ENCODE measurements at regions not wholly inside any gene's neighbourhood (a gene's known extent, or its start where the extent isn't known, plus 50 kb on each side); places are given as distances from the start of the nearest gene placed in this dataset.

GRCh38 chr2:118687698-118688097 is 159.8 kb downstream of the EN1 start:
- POLR2A ChIA-PET, result no interaction called here
- DNase-seq, result no peak
- Histone ChIP-seq H3K9me3 (no peaks in the 10 kb centered on the region), H3K4me3 (ENCODE audit: low read depth, low read length) (no peak overlapping the region), H3K4me1 (no peaks in the 10 kb centered on the region), H3K27me3 (replicated peaks; ENCODE audit: control insufficient read depth, insufficient read depth, low read length) (no peaks in the 10 kb centered on the region), H3K36me3 (ENCODE audit: control insufficient read depth, insufficient read depth, low read length) (no peaks in the 10 kb centered on the region)
- H3K36me3 Mint-ChIP-seq (ENCODE audit: insufficient read depth, unreplicated experiment), result no peaks in the 10 kb centered on the region
- no TSS peak for BruUV-seq (replicated peaks)
- no peak overlapping the region for H3K27ac Mint-ChIP-seq (ENCODE audit: unreplicated experiment)
- intact Hi-C loops (cut with micrococcal nuclease; ENCODE audit: unreplicated experiment), result no loop called here
- peaks cover 3% of the 10 kb centered on the region for H3K27me3 Mint-ChIP-seq (ENCODE audit: insufficient read depth, unreplicated experiment)
- no peaks in the 10 kb centered on the region for H3K9me3 Mint-ChIP-seq (ENCODE audit: unreplicated experiment)
- CTCF ChIA-PET, result no interaction called here
- TF ChIP-seq CTCF (IDR thresholded peaks at IDR 0.05; ENCODE audit: insufficient read depth in 1 of 2, low read depth in 1 of 2, low read length in 1 of 2, severe bottlenecking in 1 of 2, unreplicated experiment in 1 of 2), result no peak
- no peak overlapping the region for H3K4me3 Mint-ChIP-seq (ENCODE audit: unreplicated experiment)
- no peaks in the 10 kb centered on the region for H3K4me1 Mint-ChIP-seq (ENCODE audit: low read depth, unreplicated experiment)

DNA sequence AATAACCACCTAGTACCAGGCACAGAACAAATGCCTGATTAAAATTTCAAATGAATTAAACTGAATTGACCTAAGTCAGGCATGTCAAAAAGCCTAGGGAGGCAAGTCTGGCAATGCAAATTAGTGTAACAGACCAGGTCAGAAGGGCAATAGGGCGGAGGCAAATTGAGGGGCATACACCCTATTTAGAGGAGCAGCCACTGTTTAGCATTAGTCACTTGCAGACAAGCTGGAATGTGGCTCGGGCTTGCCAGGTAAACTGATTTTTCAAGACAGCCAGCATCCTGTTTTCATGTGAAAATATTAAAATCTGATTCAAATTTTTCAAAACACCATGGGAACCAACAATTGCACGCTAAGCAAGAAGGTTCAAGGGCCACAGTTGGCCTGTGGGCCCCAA is 160.3 kb downstream of the EN1 start:
- H3K9me3 ChIP-seq, result no peaks in the 10 kb centered on the region
- no peak for TF ChIP-seq CTCF (IDR thresholded peaks at IDR 0.05; ENCODE audit: insufficient read depth in 1 of 2, low read depth in 1 of 2, low read length in 1 of 2, severe bottlenecking in 1 of 2, unreplicated experiment in 1 of 2)
- H3K36me3 ChIP-seq (ENCODE audit: control insufficient read depth, insufficient read depth, low read length), result no peaks in the 10 kb centered on the region
- no TSS peak for BruUV-seq (replicated peaks)
- Mint-ChIP-seq H3K4me3 (ENCODE audit: unreplicated experiment) (no peak overlapping the region), H3K4me1 (ENCODE audit: low read depth, unreplicated experiment) (no peaks in the 10 kb centered on the region), H3K9me3 (ENCODE audit: unreplicated experiment) (no peaks in the 10 kb centered on the region), H3K27me3 (ENCODE audit: insufficient read depth, unreplicated experiment) (peaks cover 3% of the 10 kb centered on the region), H3K27ac (ENCODE audit: unreplicated experiment) (no peak overlapping the region), H3K36me3 (ENCODE audit: insufficient read depth, unreplicated experiment) (no peaks in the 10 kb centered on the region)
- DNase-seq, result no peak
- no peak overlapping the region for H3K4me3 ChIP-seq (ENCODE audit: low read depth, low read length)
- CTCF ChIA-PET, result no interaction called here
- POLR2A ChIA-PET, result no interaction called here
- no peaks in the 10 kb centered on the region for H3K4me1 ChIP-seq
- intact Hi-C loops (cut with micrococcal nuclease; ENCODE audit: unreplicated experiment), result no loop called here
- no peaks in the 10 kb centered on the region for H3K27me3 ChIP-seq (replicated peaks; ENCODE audit: control insufficient read depth, insufficient read depth, low read length)

DNA sequence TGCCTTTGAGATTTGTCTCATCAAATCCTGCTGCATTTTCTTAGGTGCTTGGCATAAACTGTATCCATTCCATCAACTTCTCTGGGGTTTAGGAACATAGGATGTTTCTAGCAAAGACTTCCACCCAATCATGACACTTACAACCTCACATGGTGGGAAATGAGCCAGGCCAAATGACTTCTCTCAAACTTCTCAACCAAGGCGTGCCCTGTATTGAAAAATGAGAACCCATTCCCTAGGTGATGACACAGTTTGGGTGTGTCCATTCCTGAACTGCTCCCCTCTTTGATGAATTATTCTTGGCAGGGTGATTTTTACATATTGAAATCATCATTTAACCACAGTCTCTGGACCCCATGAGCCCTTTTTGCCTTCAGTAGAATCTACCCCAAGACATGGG is 161.1 kb downstream of the EN1 start:
- Mint-ChIP-seq H3K4me3 (ENCODE audit: unreplicated experiment) (no peak overlapping the region), H3K9me3 (ENCODE audit: unreplicated experiment) (no peaks in the 10 kb centered on the region), H3K27me3 (ENCODE audit: insufficient read depth, unreplicated experiment) (peaks cover 3% of the 10 kb centered on the region), H3K4me1 (ENCODE audit: low read depth, unreplicated experiment) (no peaks in the 10 kb centered on the region), H3K36me3 (ENCODE audit: insufficient read depth, unreplicated experiment) (no peaks in the 10 kb centered on the region), H3K27ac (ENCODE audit: unreplicated experiment) (no peak overlapping the region)
- intact Hi-C loops (cut with micrococcal nuclease; ENCODE audit: unreplicated experiment), result no loop called here
- Histone ChIP-seq H3K4me3 (ENCODE audit: low read depth, low read length) (no peak overlapping the region), H3K27me3 (replicated peaks; ENCODE audit: control insufficient read depth, insufficient read depth, low read length) (no peaks in the 10 kb centered on the region), H3K4me1 (no peaks in the 10 kb centered on the region), H3K9me3 (no peaks in the 10 kb centered on the region), H3K36me3 (ENCODE audit: control insufficient read depth, insufficient read depth, low read length) (no peaks in the 10 kb centered on the region)
- DNase-seq, result no peak
- POLR2A ChIA-PET, result no interaction called here
- CTCF ChIA-PET, result no interaction called here
- no peak for TF ChIP-seq CTCF (IDR thresholded peaks at IDR 0.05; ENCODE audit: insufficient read depth in 1 of 2, low read depth in 1 of 2, low read length in 1 of 2, severe bottlenecking in 1 of 2, unreplicated experiment in 1 of 2)
- no TSS peak for BruUV-seq (replicated peaks)

Data from Caco-2 (cell line).